ENCODE measurements at regions not wholly inside any gene's neighbourhood (a gene's known extent, or its start where the extent isn't known, plus 50 kb on each side); places are given as distances from the start of the nearest gene placed in this dataset.

DNA sequence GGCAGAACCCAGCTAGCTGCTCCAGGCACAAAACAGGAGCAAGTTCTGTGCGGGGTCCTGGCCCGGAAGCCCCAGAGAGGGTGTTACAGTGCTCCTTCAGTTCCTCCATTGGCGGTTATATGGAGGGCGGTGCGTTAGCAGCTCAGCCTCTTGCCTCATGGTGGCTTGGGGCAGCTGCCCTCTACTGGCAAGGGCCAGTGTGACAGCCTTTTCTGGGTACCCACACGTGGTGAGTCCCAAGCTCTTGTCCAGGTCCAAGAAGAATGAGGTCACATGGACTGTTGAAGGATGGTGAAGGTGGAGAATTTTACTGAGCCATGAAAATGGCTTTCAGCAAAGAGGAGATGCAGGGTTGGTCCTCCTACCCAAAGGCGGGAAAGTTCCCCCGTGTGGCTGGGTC lies 100.5 kb downstream of the WT1 start (continued):
- TF ChIP-seq, protein P1, sequence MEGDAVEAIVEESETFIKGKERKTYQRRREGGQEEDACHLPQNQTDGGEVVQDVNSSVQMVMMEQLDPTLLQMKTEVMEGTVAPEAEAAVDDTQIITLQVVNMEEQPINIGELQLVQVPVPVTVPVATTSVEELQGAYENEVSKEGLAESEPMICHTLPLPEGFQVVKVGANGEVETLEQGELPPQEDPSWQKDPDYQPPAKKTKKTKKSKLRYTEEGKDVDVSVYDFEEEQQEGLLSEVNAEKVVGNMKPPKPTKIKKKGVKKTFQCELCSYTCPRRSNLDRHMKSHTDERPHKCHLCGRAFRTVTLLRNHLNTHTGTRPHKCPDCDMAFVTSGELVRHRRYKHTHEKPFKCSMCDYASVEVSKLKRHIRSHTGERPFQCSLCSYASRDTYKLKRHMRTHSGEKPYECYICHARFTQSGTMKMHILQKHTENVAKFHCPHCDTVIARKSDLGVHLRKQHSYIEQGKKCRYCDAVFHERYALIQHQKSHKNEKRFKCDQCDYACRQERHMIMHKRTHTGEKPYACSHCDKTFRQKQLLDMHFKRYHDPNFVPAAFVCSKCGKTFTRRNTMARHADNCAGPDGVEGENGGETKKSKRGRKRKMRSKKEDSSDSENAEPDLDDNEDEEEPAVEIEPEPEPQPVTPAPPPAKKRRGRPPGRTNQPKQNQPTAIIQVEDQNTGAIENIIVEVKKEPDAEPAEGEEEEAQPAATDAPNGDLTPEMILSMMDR (conservative IDR thresholded peaks at IDR 0.05; ENCODE audit: low read depth in 2 of 2), result peak; percentile 62 to 69

Measured in GM23338 (cell line).